ENCODE measurements at regions not wholly inside any gene's neighbourhood (a gene's known extent, or its start where the extent isn't known, plus 50 kb on each side); places are given as distances from the start of the nearest gene placed in this dataset.

- H3K4me1 ChIP-seq: no peaks in the 10 kb centered on the region
- no peaks in the 10 kb centered on the region for H3K27me3 ChIP-seq
- TF ChIP-seq EP300 (IDR thresholded peaks at IDR 0.05): no peak
- TF ChIP-seq POLR2AphosphoS5 (IDR thresholded peaks at IDR 0.05): no peak
- no peak overlapping the region for H3K27ac ChIP-seq (replicated peaks in 1 of 4)
- intact Hi-C loops (cut with DNase I): no loop called here
- no peaks in the 10 kb centered on the region for H3K36me3 ChIP-seq
- WGBS: 85% methylated on average over 3 of the region's 3 CpGs
- no peak overlapping the region for H3K4me3 ChIP-seq
- no peak for DNase-seq (ENCODE audit: extremely low spot score)
- no peaks in the 10 kb centered on the region for H3K9me3 ChIP-seq
Measured at GRCh38 chr3:181847276-181847675, 135.6 kb downstream of the SOX2 start.

GRCh38 chr3:181851063-181851462 lies 139.3 kb downstream of the SOX2 start:
- no peaks in the 10 kb centered on the region for H3K9me3 ChIP-seq
- H3K27ac ChIP-seq (replicated peaks in 1 of 4): no peak overlapping the region
- DNase-seq (ENCODE audit: extremely low spot score): no peak
- intact Hi-C loops (cut with DNase I): no loop called here
- no peaks in the 10 kb centered on the region for H3K27me3 ChIP-seq
- no peaks in the 10 kb centered on the region for H3K36me3 ChIP-seq
- WGBS: 66% methylated on average over 4 of the region's 4 CpGs
- H3K4me3 ChIP-seq: no peak overlapping the region
- TF ChIP-seq EP300 (IDR thresholded peaks at IDR 0.05) (no peak), POLR2AphosphoS5 (IDR thresholded peaks at IDR 0.05) (no peak), CTCF (IDR thresholded peaks at IDR 0.05) (no peak), POLR2A (IDR thresholded peaks at IDR 0.05; ENCODE audit: low read depth) (no peak)
- H3K4me1 ChIP-seq: no peaks in the 10 kb centered on the region

- no peaks in the 10 kb centered on the region for H3K9me3 ChIP-seq
- WGBS: 80% methylated on average over 2 of the region's 2 CpGs
- intact Hi-C loops (cut with DNase I): no loop called here
Measured at GRCh38 chr3:181855825-181856224, 144.1 kb downstream of the SOX2 start.

GRCh38 chr3:181859518-181859917 lies 147.8 kb downstream of the SOX2 start:
- WGBS: 54% methylated on average over 4 of the region's 4 CpGs
- H3K4me3 ChIP-seq: no peak overlapping the region
- H3K27ac ChIP-seq (replicated peaks in 1 of 4): no peak overlapping the region
- TF ChIP-seq EP300 (IDR thresholded peaks at IDR 0.05): no peak
- no peak for TF ChIP-seq POLR2A (IDR thresholded peaks at IDR 0.05; ENCODE audit: low read depth)
- TF ChIP-seq POLR2AphosphoS5 (IDR thresholded peaks at IDR 0.05): no peak
- TF ChIP-seq CTCF (IDR thresholded peaks at IDR 0.05): no peak
- intact Hi-C loops (cut with DNase I): no loop called here
- H3K27me3 ChIP-seq: no peaks in the 10 kb centered on the region
- no peaks in the 10 kb centered on the region for H3K9me3 ChIP-seq
- H3K36me3 ChIP-seq: no peaks in the 10 kb centered on the region
- no peaks in the 10 kb centered on the region for H3K4me1 ChIP-seq
- no peak for DNase-seq (ENCODE audit: extremely low spot score)

More at GRCh38 chr3:181855825-181856224, 144.1 kb downstream of the SOX2 start:
- Histone ChIP-seq H3K4me1 (no peaks in the 10 kb centered on the region), H3K27me3 (no peaks in the 10 kb centered on the region), H3K27ac (replicated peaks in 1 of 4) (no peak overlapping the region), H3K4me3 (no peak overlapping the region), H3K36me3 (no peaks in the 10 kb centered on the region)
- no peak for TF ChIP-seq POLR2A (IDR thresholded peaks at IDR 0.05; ENCODE audit: low read depth)
- no peak for TF ChIP-seq POLR2AphosphoS5 (IDR thresholded peaks at IDR 0.05)
- no peak for TF ChIP-seq EP300 (IDR thresholded peaks at IDR 0.05)
- TF ChIP-seq CTCF (IDR thresholded peaks at IDR 0.05): no peak
- DNase-seq (ENCODE audit: extremely low spot score): no peak

GRCh38 chr3:181860235-181860634 lies 148.5 kb downstream of the SOX2 start:
- no peak for DNase-seq (ENCODE audit: extremely low spot score)
- H3K4me3 ChIP-seq: no peak overlapping the region
- H3K4me1 ChIP-seq: no peaks in the 10 kb centered on the region
- no peaks in the 10 kb centered on the region for H3K9me3 ChIP-seq
- H3K27ac ChIP-seq (replicated peaks in 1 of 4): no peak overlapping the region
- intact Hi-C loops (cut with DNase I): no loop called here
- no peaks in the 10 kb centered on the region for H3K36me3 ChIP-seq
- TF ChIP-seq POLR2AphosphoS5 (IDR thresholded peaks at IDR 0.05): no peak
- H3K27me3 ChIP-seq: no peaks in the 10 kb centered on the region
- 88% methylated on average over 1 of the region's 1 CpG for WGBS

- no peak overlapping the region for H3K27ac ChIP-seq (replicated peaks in 1 of 4)
- DNase-seq (ENCODE audit: extremely low spot score): no peak
- TF ChIP-seq POLR2A (IDR thresholded peaks at IDR 0.05; ENCODE audit: low read depth) (no peak), CTCF (IDR thresholded peaks at IDR 0.05) (no peak), EP300 (IDR thresholded peaks at IDR 0.05) (no peak), POLR2AphosphoS5 (IDR thresholded peaks at IDR 0.05) (no peak)
- 62% methylated on average over 3 of the region's 3 CpGs for WGBS
- no peaks in the 10 kb centered on the region for H3K36me3 ChIP-seq
- H3K4me1 ChIP-seq: no peaks in the 10 kb centered on the region
- no peaks in the 10 kb centered on the region for H3K9me3 ChIP-seq
- H3K4me3 ChIP-seq: no peak overlapping the region
- H3K27me3 ChIP-seq: no peaks in the 10 kb centered on the region
- intact Hi-C loops (cut with DNase I): no loop called here
Measured at GRCh38 chr3:181862502-181862901, 150.8 kb downstream of the SOX2 start.

All from esophagus muscularis mucosa (tissue), 4 donors.